ENCODE measurements at regions not wholly inside any gene's neighbourhood (a gene's known extent, or its start where the extent isn't known, plus 50 kb on each side); places are given as distances from the start of the nearest gene placed in this dataset.

DNA sequence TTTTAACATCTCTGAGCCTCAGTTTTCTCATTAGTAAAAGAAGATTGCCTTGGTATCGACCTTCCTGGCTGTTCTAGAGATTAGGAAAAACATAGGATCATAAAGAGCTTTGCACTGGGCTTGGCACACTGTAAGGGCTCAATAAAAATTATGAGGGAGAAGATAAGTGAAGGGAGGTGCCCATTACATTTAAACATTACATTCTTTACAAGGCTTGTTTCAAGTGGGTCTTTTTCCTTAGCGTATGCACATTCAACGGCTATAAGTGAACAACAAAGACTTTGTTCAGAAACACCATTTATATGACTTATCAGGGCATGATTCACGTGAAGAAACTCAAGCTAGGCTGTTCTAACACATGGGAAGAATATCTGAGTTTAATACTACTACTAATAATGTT, 351.9 kb upstream of the NPVF start:
- TF ChIP-seq POLR2AphosphoS5 (IDR thresholded peaks at IDR 0.05; ENCODE audit: low read depth) (no peak), GABPA (IDR thresholded peaks at IDR 0.05; ENCODE audit: low read depth) (no peak)
- TF ChIP-seq, protein P1, sequence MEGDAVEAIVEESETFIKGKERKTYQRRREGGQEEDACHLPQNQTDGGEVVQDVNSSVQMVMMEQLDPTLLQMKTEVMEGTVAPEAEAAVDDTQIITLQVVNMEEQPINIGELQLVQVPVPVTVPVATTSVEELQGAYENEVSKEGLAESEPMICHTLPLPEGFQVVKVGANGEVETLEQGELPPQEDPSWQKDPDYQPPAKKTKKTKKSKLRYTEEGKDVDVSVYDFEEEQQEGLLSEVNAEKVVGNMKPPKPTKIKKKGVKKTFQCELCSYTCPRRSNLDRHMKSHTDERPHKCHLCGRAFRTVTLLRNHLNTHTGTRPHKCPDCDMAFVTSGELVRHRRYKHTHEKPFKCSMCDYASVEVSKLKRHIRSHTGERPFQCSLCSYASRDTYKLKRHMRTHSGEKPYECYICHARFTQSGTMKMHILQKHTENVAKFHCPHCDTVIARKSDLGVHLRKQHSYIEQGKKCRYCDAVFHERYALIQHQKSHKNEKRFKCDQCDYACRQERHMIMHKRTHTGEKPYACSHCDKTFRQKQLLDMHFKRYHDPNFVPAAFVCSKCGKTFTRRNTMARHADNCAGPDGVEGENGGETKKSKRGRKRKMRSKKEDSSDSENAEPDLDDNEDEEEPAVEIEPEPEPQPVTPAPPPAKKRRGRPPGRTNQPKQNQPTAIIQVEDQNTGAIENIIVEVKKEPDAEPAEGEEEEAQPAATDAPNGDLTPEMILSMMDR (IDR thresholded peaks at IDR 0.05; ENCODE audit: insufficient read depth, low read length), result no peak

Measured in HL-60 (cell line).